K562 (cell line): ENCODE measurements at regions not wholly inside any gene's neighbourhood (a gene's known extent, or its start where the extent isn't known, plus 50 kb on each side); places are given as distances from the start of the nearest gene placed in this dataset.
A peak's percentile ranks its signal among the peaks of the same experiment; 100 is the strongest.

ENCODE experiments used
- ATF3 ChIP-seq, 2 experiments: fragments of 450-650 bp in 1 of 2; sonication (generic) in 1 of 2; formaldehyde crosslinking in 1 of 2; IDR thresholded peaks in 1 of 2; conservative IDR thresholded peaks in 1 of 2; 2 replicates each; pipeline versions ENCODE4 v1.6.1 to v1.8.1; 2016 to 2023; ENCODE audit warnings: mild to moderate bottlenecking in 2 of 2, moderate library complexity in 2 of 2, inconsistent platforms in 1 of 2, missing genetic modification reagents in 1 of 2
- CBX2 ChIP-seq: fragments of 200-600 bp; sonication (generic); IDR thresholded peaks from one replicate; pipeline ENCODE4 v1.6.1; 2012; ENCODE audit warnings: mild to moderate bottlenecking, low read length, inconsistent platforms; ENCODE audit not compliant: insufficient read depth, poor library complexity, severe bottlenecking
- DACH1 ChIP-seq: fragments of 450-650 bp; IDR thresholded peaks from 2 replicates; pipeline ENCODE4 v1.6.1; 2018; ENCODE audit not compliant: partially characterized antibody
- ETV5 ChIP-seq: sonication (generic); formaldehyde crosslinking; IDR thresholded peaks from 2 replicates; pipeline ENCODE4 v1.4.0; 2020; ENCODE audit warnings: low read depth, mild to moderate bottlenecking, missing genetic modification reagents
- EWSR1 ChIP-seq: fragments of 450-650 bp; IDR thresholded peaks from 2 replicates; pipeline ENCODE4 v1.6.1; 2018; ENCODE audit warnings: borderline replicate concordance, mild to moderate bottlenecking, low read depth, moderate library complexity; ENCODE audit not compliant: partially characterized antibody
- FOSL1 ChIP-seq: fragments of 200-800 bp; sonication (Bioruptor generic); conservative IDR thresholded peaks from 2 replicates; pipeline ENCODE4 v1.6.1; 2016; ENCODE audit warnings: missing genetic modification characterization, missing compliant biosample characterization
- JUN ChIP-seq, 2 experiments: sonication (generic) in 1 of 2; formaldehyde crosslinking in 1 of 2; IDR thresholded peaks; 2 replicates each; pipeline versions ENCODE4 v1.6.1 to v1.8.0; 2012 to 2022; ENCODE audit warnings: borderline replicate concordance in 2 of 2, mild to moderate bottlenecking in 2 of 2, improper control_type of control experiment in 1 of 2, low read depth in 1 of 2, low read length in 1 of 2, missing genetic modification reagents in 1 of 2
- OTX1 ChIP-seq: fragments of 450-650 bp; formaldehyde crosslinking; IDR thresholded peaks from 2 replicates; pipeline ENCODE4 v1.4.0; 2022; ENCODE audit warnings: mild to moderate bottlenecking
- PHF20 ChIP-seq: fragments of 450-650 bp; IDR thresholded peaks from 2 replicates; pipeline ENCODE4 v1.6.1; 2018; ENCODE audit not compliant: partially characterized antibody
- POLR3G ChIP-seq: IDR thresholded peaks from 2 replicates; pipeline ENCODE4 v1.6.1; 2011; ENCODE audit not compliant: insufficient read length, insufficient replicate concordance; ENCODE audit errors: extremely low read depth
- RERE ChIP-seq: sonication (generic); formaldehyde crosslinking; IDR thresholded peaks from 2 replicates; pipeline ENCODE4 v1.8.0; 2023; ENCODE audit warnings: missing genetic modification reagents, mild to moderate bottlenecking, borderline replicate concordance
- SIN3B ChIP-seq: fragments of 450-650 bp; IDR thresholded peaks from 2 replicates; pipeline ENCODE4 v1.6.1; 2017; ENCODE audit warnings: low read depth, mild to moderate bottlenecking, moderate library complexity
- SMARCE1 ChIP-seq: fragments of 450-650 bp; IDR thresholded peaks from 2 replicates; pipeline ENCODE4 v1.7.1; 2016; ENCODE audit warnings: mild to moderate bottlenecking
- ZEB2 ChIP-seq: fragments of 450-650 bp; IDR thresholded peaks from 2 replicates; pipeline ENCODE4 v1.6.1; 2016
- ZFPM2 ChIP-seq: fragments of 250-450 bp; sonication (Bioruptor Pico); IDR thresholded peaks from 2 replicates; pipeline ENCODE4 v1.5.1; 2022; ENCODE audit warnings: mild to moderate bottlenecking
- ZNF140 ChIP-seq: fragments of 250-450 bp; sonication (Bioruptor Pico); IDR thresholded peaks from 2 replicates; pipeline ENCODE4 v1.8.0; 2021; ENCODE audit warnings: moderate library complexity, mild to moderate bottlenecking, inconsistent platforms
- ZNF212 ChIP-seq: fragments of 450-650 bp; formaldehyde crosslinking; IDR thresholded peaks from 2 replicates; pipeline ENCODE4 v1.4.0; 2020; ENCODE audit warnings: mild to moderate bottlenecking
- ZNF584 ChIP-seq: fragments of 200-800 bp; sonication (Bioruptor generic); IDR thresholded peaks from 2 replicates; pipeline ENCODE4 v1.6.1; 2016; ENCODE audit warnings: low read depth, mild to moderate bottlenecking, missing genetic modification characterization, missing compliant biosample characterization
- ZNF830 ChIP-seq: fragments of 250-450 bp; sonication (Bioruptor Pico); IDR thresholded peaks from 2 replicates; pipeline ENCODE4 v1.5.0; 2021; ENCODE audit warnings: mild to moderate bottlenecking
- TF ChIP-seq, protein P1 (sequence below): fragments of 450-650 bp; formaldehyde crosslinking; IDR thresholded peaks from 2 replicates; pipeline ENCODE4 v1.4.0; 2020; ENCODE audit warnings: mild to moderate bottlenecking, moderate library complexity

GRCh38 chr6:156699017-156699421, 78.2 kb upstream of the ARID1B start (continued):
- no peak for TF ChIP-seq RERE (CRISPR knock-in tag)
- TF ChIP-seq OTX1 (CRISPR knock-in tag), result no peak
- TF ChIP-seq POLR3G, result no peak
- peak; percentile 85 for TF ChIP-seq ATF3 (IDR thresholded peaks at IDR 0.05)
- no peak for TF ChIP-seq ATF3 (CRISPR knock-in tag; conservative IDR thresholded peaks at IDR 0.05)
- TF ChIP-seq ZNF584 (CRISPR knock-in tag), result no peak
- no peak for TF ChIP-seq ZNF140 (CRISPR knock-in tag)
- peak; percentile 38 for TF ChIP-seq DACH1
- no peak for TF ChIP-seq SIN3B
- TF ChIP-seq ZEB2, result no peak
- TF ChIP-seq ZFPM2 (CRISPR knock-in tag), result no peak
- TF ChIP-seq FOSL1, result peak; percentile 88
- TF ChIP-seq, protein P1, sequence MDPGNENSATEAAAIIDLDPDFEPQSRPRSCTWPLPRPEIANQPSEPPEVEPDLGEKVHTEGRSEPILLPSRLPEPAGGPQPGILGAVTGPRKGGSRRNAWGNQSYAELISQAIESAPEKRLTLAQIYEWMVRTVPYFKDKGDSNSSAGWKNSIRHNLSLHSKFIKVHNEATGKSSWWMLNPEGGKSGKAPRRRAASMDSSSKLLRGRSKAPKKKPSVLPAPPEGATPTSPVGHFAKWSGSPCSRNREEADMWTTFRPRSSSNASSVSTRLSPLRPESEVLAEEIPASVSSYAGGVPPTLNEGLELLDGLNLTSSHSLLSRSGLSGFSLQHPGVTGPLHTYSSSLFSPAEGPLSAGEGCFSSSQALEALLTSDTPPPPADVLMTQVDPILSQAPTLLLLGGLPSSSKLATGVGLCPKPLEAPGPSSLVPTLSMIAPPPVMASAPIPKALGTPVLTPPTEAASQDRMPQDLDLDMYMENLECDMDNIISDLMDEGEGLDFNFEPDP (CRISPR knock-in tag), result no peak
- TF ChIP-seq EWSR1, result no peak
- TF ChIP-seq SMARCE1, result no peak
- no peak for TF ChIP-seq ZNF830 (CRISPR knock-in tag)
- peak; percentile 28 for TF ChIP-seq CBX2
- TF ChIP-seq JUN (IDR thresholded peaks at IDR 0.05; ENCODE audit: borderline replicate concordance, low read depth, low read length), result peak; percentile 63
- no peak for TF ChIP-seq JUN (CRISPR knock-in tag; IDR thresholded peaks at IDR 0.05; ENCODE audit: borderline replicate concordance)
- peak; percentile 57; the same call in 1 of the 2 replicates for TF ChIP-seq ZNF212 (CRISPR knock-in tag)
- no peak for TF ChIP-seq PHF20
- TF ChIP-seq ETV5, result no peak
